NK-92 treated with Interleukin-12 subunit alpha and Interleukin-12 subunit beta, amount 100 ng/mL, for 24 hours (cell line): ENCODE measurements at regions not wholly inside any gene's neighbourhood (a gene's known extent, or its start where the extent isn't known, plus 50 kb on each side); places are given as distances from the start of the nearest gene placed in this dataset.

Experiments
- DNase-seq: peaks from one replicate; lab custom pipeline; 2025; lab: John Stamatoyannopoulos, UW

GRCh38 chr18:38115201-38115600, 549.6 kb upstream of the CELF4 start:
- no peak for DNase-seq

GRCh38 chr18:38087538-38087937, 521.9 kb upstream of the CELF4 start:
- no peak for DNase-seq

GRCh38 chr18:38081516-38081915, 515.9 kb upstream of the CELF4 start:
- no peak for DNase-seq

GRCh38 chr18:38077229-38077628, 511.6 kb upstream of the CELF4 start:
- DNase-seq = no peak

- no peak for DNase-seq
Measured at GRCh38 chr18:38076346-38077070, 510.9 kb upstream of the CELF4 start.

GRCh38 chr18:38074298-38074876, 508.8 kb upstream of the CELF4 start:
- no peak for DNase-seq

- no peak for DNase-seq
Measured at GRCh38 chr18:38067821-38068220, 502.2 kb upstream of the CELF4 start.

- no peak for DNase-seq
Measured at GRCh38 chr18:38067086-38067485, 501.5 kb upstream of the CELF4 start.

- no peak for DNase-seq
Measured at GRCh38 chr18:38052879-38053590, 487.4 kb upstream of the CELF4 start.

- no peak for DNase-seq
Measured at GRCh38 chr18:38047820-38048219, 482.2 kb upstream of the CELF4 start.

GRCh38 chr18:38046651-38047050, 481.1 kb upstream of the CELF4 start:
- no peak for DNase-seq

- no peak for DNase-seq
Measured at GRCh38 chr18:38045845-38046244, 480.2 kb upstream of the CELF4 start.

- no peak for DNase-seq
Measured at GRCh38 chr18:38042211-38042890, 476.8 kb upstream of the CELF4 start.

- no peak for DNase-seq
Measured at GRCh38 chr18:38038242-38038641, 472.6 kb upstream of the CELF4 start.

- no peak for DNase-seq
Measured at GRCh38 chr18:38035193-38035592, 469.6 kb upstream of the CELF4 start.

- DNase-seq = no peak
Measured at GRCh38 chr18:38033282-38033681, 467.7 kb upstream of the CELF4 start.

GRCh38 chr18:38032516-38032915, 466.9 kb upstream of the CELF4 start:
- no peak for DNase-seq

- DNase-seq = no peak
Measured at GRCh38 chr18:38028946-38029345, 463.3 kb upstream of the CELF4 start.

GRCh38 chr18:38025433-38026038, 459.9 kb upstream of the CELF4 start:
- no peak for DNase-seq

GRCh38 chr18:38023871-38024270, 458.3 kb upstream of the CELF4 start:
- no peak for DNase-seq

- no peak for DNase-seq
Measured at GRCh38 chr18:38022234-38022633, 456.6 kb upstream of the CELF4 start.

- no peak for DNase-seq
Measured at GRCh38 chr18:38019292-38019691, 453.7 kb upstream of the CELF4 start.
